ENCODE measurements at regions not wholly inside any gene's neighbourhood (a gene's known extent, or its start where the extent isn't known, plus 50 kb on each side); places are given as distances from the start of the nearest gene placed in this dataset.

DNA sequence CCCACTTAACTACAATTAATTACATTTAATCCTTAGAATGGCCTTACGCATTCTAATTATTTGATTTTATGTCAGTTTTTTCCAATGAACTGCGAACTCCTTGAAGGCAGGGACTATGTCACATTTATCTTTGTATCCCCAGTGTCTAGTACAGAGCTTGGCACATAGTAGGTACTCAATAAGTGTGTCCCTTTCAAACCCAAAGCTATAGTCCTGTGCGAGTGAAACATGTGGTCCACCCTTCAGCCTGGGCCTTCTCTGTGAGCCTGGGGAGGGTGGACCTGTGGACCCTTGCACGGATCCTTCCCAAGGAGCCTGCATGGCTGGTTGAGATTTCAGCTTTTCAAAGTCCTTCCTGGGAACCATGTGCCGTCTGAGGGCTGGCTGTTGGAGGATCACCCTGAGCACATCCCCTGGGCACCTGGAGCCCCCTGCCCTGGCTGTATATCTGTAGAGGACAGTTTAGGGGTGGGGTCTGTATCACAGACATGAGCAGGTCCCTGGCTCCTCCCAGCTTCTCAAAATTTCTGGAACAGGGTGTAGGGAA is 103.1 kb downstream of the IER5 start:
- Histone ChIP-seq H3K9me3 (peaks cover 24% of the 10 kb centered on the region), H3K9ac (no peak overlapping the region), H3K36me3 (no peaks in the 10 kb centered on the region), H3K4me3 (no peak overlapping the region), H3K4me1 (peaks cover 38% of the 10 kb centered on the region), H3K27me3 (no peaks in the 10 kb centered on the region), H3K4me2 (peak overlapping the region; percentile 47), H3K27ac (no peak overlapping the region), H4K20me1 (no peaks in the 10 kb centered on the region)
- no peak for TF ChIP-seq Cebpa-rat (IDR thresholded peaks at IDR 0.05)

GRCh38 chr1:181192316-181192715 is 103.8 kb downstream of the IER5 start:
- Histone ChIP-seq H3K9ac (no peak overlapping the region), H3K4me3 (no peak overlapping the region), H3K27me3 (no peaks in the 10 kb centered on the region), H4K20me1 (no peaks in the 10 kb centered on the region), H3K27ac (no peak overlapping the region), H3K4me2 (peak overlapping the region; percentile 47), H3K9me3 (peaks cover 25% of the 10 kb centered on the region), H3K36me3 (no peaks in the 10 kb centered on the region), H3K4me1 (peaks cover 33% of the 10 kb centered on the region)
- TF ChIP-seq Cebpa-rat (IDR thresholded peaks at IDR 0.05): no peak

DNA sequence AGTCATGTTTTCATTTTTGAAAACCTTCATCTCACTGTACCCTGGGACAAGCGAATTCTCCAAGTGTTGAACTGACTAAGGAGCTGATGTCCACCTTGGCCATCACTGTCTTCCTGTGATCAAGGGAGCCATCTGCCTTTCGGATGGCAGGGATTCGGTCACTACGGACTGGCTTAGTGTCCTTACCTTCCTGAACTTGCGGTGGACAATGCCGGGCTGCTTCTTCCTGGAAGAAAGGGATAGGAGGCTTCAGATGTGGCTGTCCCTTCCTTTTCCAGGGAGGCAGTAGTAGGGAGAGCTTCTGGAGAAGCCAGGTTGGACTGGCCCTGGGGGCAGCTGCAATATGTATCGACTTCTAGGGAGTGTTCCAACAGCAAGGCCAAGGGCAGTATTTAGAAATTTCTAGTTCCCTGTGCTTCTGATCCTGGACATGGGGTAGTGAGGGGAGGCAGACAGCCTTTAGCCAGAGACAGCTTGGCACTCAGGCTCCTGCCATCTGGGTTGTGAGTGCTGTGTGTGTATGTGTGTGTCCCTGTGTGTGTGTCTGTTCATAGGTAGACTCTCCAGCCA is 114.6 kb downstream of the IER5 start:
- no peak for TF ChIP-seq Cebpa-rat (IDR thresholded peaks at IDR 0.05)
- Histone ChIP-seq H3K36me3 (no peaks in the 10 kb centered on the region), H3K4me2 (no peak overlapping the region), H3K4me1 (peaks cover 33% of the 10 kb centered on the region), H3K9ac (no peak overlapping the region), H3K27ac (0 out of 2 replicates have a peak overlapping the region, but pooled peaks have one; percentile 26), H3K9me3 (peaks cover 8% of the 10 kb centered on the region; the same call in 1 of the 2 replicates), H3K27me3 (no peaks in the 10 kb centered on the region), H4K20me1 (no peaks in the 10 kb centered on the region), H3K4me3 (no peak overlapping the region)

DNA sequence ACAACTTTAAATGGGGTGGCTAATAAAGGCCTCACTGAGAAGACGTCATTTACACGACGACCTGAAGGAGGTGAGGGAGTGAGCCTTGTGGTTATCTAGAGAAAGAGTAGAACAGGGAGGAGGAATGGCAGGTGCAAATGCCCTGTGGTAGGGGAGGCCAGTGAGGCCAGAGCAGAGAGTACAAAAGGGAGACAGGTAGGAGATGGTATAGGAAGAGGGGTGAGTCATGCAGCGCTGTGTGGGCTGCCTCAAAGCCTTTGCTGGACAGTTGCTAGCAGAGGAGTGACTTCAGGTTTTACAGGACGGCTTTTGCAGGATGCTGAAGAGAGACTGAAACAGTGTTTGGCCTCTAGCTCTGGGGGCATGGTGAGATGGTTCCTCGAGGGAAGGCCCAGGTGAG is 116.0 kb downstream of the IER5 start:
- Histone ChIP-seq H3K36me3 (no peaks in the 10 kb centered on the region), H3K4me2 (no peak overlapping the region), H3K9me3 (peaks cover 8% of the 10 kb centered on the region; the same call in 1 of the 2 replicates), H3K4me1 (peaks cover 38% of the 10 kb centered on the region), H3K4me3 (no peak overlapping the region), H3K27me3 (no peaks in the 10 kb centered on the region), H4K20me1 (no peaks in the 10 kb centered on the region), H3K27ac (no peak overlapping the region), H3K9ac (no peak overlapping the region)
- no peak for TF ChIP-seq Cebpa-rat (IDR thresholded peaks at IDR 0.05)

GRCh38 chr1:181205901-181206300 is 117.4 kb downstream of the IER5 start:
- Histone ChIP-seq H3K4me1 (peaks cover 38% of the 10 kb centered on the region), H3K9me3 (no peaks in the 10 kb centered on the region), H3K27ac (no peak overlapping the region), H3K36me3 (no peaks in the 10 kb centered on the region), H4K20me1 (no peaks in the 10 kb centered on the region), H3K4me3 (no peak overlapping the region), H3K9ac (no peak overlapping the region), H3K4me2 (no peak overlapping the region), H3K27me3 (no peaks in the 10 kb centered on the region)
- TF ChIP-seq Cebpa-rat (IDR thresholded peaks at IDR 0.05): no peak

- H3K4me1 ChIP-seq: peaks cover 38% of the 10 kb centered on the region
- no peaks in the 10 kb centered on the region for H3K9me3 ChIP-seq
- H3K4me3 ChIP-seq: no peak overlapping the region
- no peak overlapping the region for H3K9ac ChIP-seq
- no peak for TF ChIP-seq Cebpa-rat (IDR thresholded peaks at IDR 0.05)
- peak overlapping the region; percentile 9; the same call in 1 of the 2 replicates for H3K4me2 ChIP-seq
- no peaks in the 10 kb centered on the region for H4K20me1 ChIP-seq
- H3K27ac ChIP-seq: no peak overlapping the region
- no peaks in the 10 kb centered on the region for H3K36me3 ChIP-seq
- H3K27me3 ChIP-seq: no peaks in the 10 kb centered on the region
Measured at GRCh38 chr1:181206513-181206912, 118.0 kb downstream of the IER5 start.

GRCh38 chr1:181206979-181207790 is 118.7 kb downstream of the IER5 start:
- Histone ChIP-seq H3K27me3 (no peaks in the 10 kb centered on the region), H3K4me1 (peaks cover 33% of the 10 kb centered on the region), H3K9ac (no peak overlapping the region), H4K20me1 (no peaks in the 10 kb centered on the region), H3K9me3 (no peaks in the 10 kb centered on the region), H3K36me3 (no peaks in the 10 kb centered on the region), H3K27ac (no peak overlapping the region), H3K4me3 (no peak overlapping the region), H3K4me2 (peak overlapping the region; percentile 55)
- TF ChIP-seq Cebpa-rat (IDR thresholded peaks at IDR 0.05): no peak

GRCh38 chr1:181208083-181208482 is 119.6 kb downstream of the IER5 start:
- peak overlapping the region; percentile 55 for H3K4me2 ChIP-seq
- no peak overlapping the region for H3K27ac ChIP-seq
- TF ChIP-seq Cebpa-rat (IDR thresholded peaks at IDR 0.05): no peak

GRCh38 chr1:181208967-181209366 is 120.5 kb downstream of the IER5 start:
- no peak for TF ChIP-seq Cebpa-rat (IDR thresholded peaks at IDR 0.05)
- Histone ChIP-seq H3K4me3 (no peak overlapping the region), H3K36me3 (no peaks in the 10 kb centered on the region), H3K9ac (no peak overlapping the region), H3K4me2 (no peak overlapping the region), H3K27ac (no peak overlapping the region), H3K9me3 (no peaks in the 10 kb centered on the region), H3K27me3 (no peaks in the 10 kb centered on the region), H3K4me1 (peaks cover 25% of the 10 kb centered on the region), H4K20me1 (no peaks in the 10 kb centered on the region)

More at GRCh38 chr1:181208083-181208482, 119.6 kb downstream of the IER5 start:
- no peak overlapping the region for H3K9ac ChIP-seq
- H3K4me1 ChIP-seq: peaks cover 25% of the 10 kb centered on the region
- H3K27me3 ChIP-seq: no peaks in the 10 kb centered on the region
- H3K36me3 ChIP-seq: no peaks in the 10 kb centered on the region
- no peaks in the 10 kb centered on the region for H3K9me3 ChIP-seq
- H4K20me1 ChIP-seq: no peaks in the 10 kb centered on the region
- H3K4me3 ChIP-seq: no peak overlapping the region

DNA sequence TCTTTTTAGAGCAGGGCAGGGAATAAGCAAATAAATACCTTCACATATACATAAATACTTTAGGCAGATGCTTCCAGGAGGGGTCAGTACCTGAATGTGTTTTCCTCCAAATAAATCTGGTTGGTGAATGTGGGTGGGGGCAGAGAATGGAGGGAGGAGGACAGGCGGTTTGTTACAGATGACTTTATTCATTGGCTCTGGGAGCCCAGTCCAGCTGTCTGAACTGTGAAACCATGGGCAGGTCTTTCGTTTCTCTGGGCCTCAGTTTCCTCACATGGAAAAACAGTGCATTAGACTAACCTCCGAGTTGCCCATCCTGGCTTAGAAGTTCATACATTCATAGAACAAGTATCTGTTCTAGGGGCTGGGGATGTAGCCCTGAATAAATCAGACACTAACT is 124.6 kb downstream of the IER5 start:
- no peaks in the 10 kb centered on the region for H3K36me3 ChIP-seq
- TF ChIP-seq Cebpa-rat (IDR thresholded peaks at IDR 0.05): no peak

More for the DNA sequence above, 124.6 kb downstream of the IER5 start:
- Histone ChIP-seq H3K4me1 (peaks cover 5% of the 10 kb centered on the region), H3K9ac (no peak overlapping the region), H3K27ac (no peak overlapping the region), H3K4me3 (no peak overlapping the region), H3K4me2 (no peak overlapping the region), H3K27me3 (no peaks in the 10 kb centered on the region), H3K9me3 (no peaks in the 10 kb centered on the region), H4K20me1 (no peaks in the 10 kb centered on the region)

Data from BLaER1 (cell line).